GM12872 (cell line): ENCODE measurements at regions not wholly inside any gene's neighbourhood (a gene's known extent, or its start where the extent isn't known, plus 50 kb on each side); places are given as distances from the start of the nearest gene placed in this dataset.

Source experiments
- CTCF ChIP-seq: IDR thresholded peaks from 3 replicates; pipeline ENCODE4 v1.5.1; 2011; ENCODE audit warnings: low read depth, mild to moderate bottlenecking, low read length, moderate library complexity; ENCODE audit not compliant: insufficient read depth

GRCh38 chr15:96046620-96047240, 283.8 kb upstream of the NR2F2 start:
- TF ChIP-seq CTCF = no peak

GRCh38 chr15:96047255-96047931, 283.1 kb upstream of the NR2F2 start:
- no peak for TF ChIP-seq CTCF

GRCh38 chr15:96049323-96049722, 281.2 kb upstream of the NR2F2 start:
- no peak for TF ChIP-seq CTCF

GRCh38 chr15:96049766-96050165, 280.7 kb upstream of the NR2F2 start:
- no peak for TF ChIP-seq CTCF

- TF ChIP-seq CTCF = no peak
Observed at GRCh38 chr15:96051598-96051997, 278.9 kb upstream of the NR2F2 start.

- TF ChIP-seq CTCF = no peak
Observed at GRCh38 chr15:96052154-96052553, 278.3 kb upstream of the NR2F2 start.

GRCh38 chr15:96052572-96053030, 277.9 kb upstream of the NR2F2 start:
- TF ChIP-seq CTCF = no peak
